HCEC 1CT (cell line): ENCODE measurements at regions not wholly inside any gene's neighbourhood (a gene's known extent, or its start where the extent isn't known, plus 50 kb on each side); places are given as distances from the start of the nearest gene placed in this dataset.
"Not testable (repeated sequence)": the region's sequence is repeated elsewhere in the genome, so short reads cannot be mapped to it uniquely, and the experiment has no call there.

Experiments
- DNase-seq: peaks from one replicate; pipeline ENCODE4 v3.0.0-alpha.2; 2017

DNA sequence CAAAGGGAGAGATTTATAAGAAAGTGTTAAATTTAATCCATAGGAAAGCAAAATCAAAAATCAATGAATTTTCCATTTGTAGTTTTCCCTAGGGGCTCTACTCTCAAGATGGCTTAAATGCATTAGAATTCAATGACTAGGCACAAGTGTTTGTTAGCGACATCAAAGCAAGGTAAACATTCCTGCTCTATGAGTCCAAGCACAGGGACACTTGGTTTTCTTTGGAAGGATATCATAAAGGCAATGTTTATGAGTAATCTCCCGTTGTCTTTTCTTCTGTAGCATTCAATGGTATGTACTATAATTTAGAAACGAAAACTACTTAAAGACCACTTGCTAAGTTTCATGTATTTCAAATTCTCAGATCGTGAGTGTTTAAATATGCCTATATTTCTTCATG, 54.8 kb upstream of the ZNF717 start:
- DNase-seq = peak; percentile 12

DNA sequence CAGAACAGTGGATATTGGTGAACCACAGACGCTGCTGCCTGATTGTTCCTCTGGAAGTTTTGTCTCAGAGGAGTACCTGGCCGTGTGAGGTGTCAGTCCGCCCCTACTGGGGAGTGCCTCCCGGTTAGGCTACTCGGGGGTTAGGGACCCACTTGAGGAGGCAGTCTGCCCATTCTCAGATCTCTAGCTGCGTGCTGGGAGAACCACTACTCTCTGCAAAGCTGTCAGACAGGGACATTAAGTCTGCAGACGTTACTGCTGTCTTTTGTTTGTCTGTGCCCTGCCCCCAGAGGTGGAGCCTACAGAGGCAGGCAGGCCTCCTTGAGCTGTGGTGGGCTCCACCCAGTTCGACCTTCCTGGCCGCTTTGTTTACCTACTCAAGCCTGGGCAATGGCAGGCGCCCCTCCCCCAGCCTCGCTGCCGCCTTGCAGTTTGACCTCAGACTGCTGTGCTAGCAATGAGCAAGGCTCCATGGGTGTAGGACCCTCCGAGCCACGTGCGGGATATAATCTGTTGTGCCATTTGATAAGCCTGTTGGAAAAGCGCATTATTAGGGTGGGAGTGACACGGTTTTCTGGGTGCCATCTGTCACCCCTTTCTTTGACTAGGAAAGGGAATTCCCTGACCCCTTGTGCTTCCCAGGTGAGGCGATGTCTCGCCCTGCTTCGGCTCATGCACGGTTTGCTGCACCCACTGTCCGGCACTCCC, 65.1 kb upstream of the ZNF717 start:
- DNase-seq = not testable (repeated sequence)

DNA sequence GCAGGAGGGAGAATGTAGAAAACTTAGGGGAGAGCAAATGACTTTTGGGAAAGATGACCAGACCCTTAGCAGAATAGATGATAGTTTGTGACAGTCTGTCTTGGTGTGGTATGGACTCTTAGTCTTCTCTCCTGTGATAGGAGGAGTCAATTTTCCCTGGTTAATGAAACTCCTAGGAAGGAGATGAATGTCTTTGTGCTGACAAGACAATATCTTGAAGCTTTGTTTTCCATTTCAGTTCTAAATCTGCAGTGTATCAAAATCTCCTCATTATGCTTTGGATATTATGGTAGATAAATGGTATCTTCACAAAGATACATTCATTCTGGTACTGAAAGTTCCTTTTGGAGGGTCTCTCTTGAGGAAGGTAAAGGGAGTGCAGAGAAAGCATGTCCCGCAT, 77.8 kb upstream of the ZNF717 start:
- DNase-seq = no peak

DNA sequence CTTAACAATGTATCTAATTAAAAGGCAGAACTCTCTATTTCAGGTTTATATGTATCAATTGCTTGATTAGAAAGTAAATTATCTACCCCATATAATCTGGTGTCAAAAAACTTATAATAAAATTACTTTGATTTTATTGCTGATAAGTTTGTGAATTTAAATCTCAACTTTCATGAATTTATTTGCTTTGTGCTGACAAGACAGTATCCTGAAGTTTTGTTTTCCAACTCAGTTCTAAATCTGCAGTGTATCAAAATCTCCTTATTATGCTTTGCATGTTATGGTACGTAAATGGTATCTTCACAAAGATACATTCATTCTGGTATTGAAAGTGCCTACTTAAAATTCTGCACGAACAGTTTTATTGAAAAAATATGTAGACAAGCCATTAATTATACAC, 78.5 kb upstream of the ZNF717 start:
- no peak for DNase-seq

DNA sequence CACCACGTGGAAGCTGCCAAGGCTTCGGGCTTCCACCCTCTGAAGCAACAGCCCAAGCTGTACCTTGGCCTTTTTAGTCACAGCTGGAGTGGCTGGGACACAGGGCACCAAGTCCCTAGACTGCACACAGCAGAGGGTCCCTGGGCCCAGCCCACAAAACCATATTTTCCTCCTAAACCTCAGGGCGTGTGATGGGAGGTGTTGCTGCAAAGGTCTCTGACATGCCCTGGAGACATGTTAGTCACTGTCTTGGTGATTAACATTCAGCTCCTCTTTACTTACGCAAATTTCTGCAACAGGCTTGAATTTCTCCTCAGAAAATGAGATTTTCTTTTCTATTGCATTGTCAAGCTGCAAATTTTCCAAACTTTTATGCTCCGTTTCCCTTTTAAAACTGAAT, 98.4 kb upstream of the ZNF717 start:
- DNase-seq = not testable (repeated sequence)

DNA sequence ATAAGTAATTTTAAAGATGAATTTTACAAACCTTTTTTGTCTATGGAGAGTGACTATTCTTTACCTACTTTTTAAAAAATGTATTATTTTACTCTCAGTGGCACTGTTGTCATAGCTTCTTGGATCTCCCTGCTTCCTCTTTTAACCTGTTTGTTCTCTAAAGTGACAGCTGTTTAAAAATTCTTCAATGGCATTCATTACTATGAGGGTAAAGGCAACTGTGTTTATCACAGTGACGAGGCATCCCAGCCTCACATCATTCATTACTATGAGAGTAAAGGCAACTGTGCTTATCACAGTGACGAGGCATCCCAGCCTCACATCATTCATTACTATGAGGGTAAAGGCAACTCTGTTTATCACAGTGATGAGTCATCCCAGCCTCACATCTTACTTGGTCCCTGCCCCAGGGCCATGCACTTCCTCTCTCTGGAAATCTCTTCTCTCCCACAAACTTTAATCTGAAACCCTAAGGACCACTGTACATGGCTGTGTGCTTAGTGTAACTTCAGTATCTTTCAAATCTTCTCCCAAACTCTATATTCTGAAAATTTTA, 101.7 kb upstream of the ZNF717 start:
- DNase-seq = peak; percentile 69

DNA sequence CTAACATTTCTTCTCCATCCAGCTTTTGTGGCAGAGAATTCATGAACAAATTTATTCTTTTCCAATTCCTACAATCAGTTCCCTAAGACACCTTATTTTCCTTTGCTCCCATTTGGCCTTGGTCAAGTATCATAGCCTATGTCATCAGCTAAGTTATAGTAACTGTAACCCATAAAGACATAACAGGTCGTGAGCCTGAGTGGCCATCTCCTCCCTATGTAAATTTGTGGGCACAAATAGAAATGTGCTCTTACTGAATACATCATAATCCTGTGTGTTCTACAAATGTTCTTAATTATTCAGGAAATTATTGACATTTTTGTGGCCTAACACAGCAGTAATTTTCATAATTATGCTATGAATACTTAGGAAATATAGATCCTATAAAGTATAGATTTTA, 108.9 kb upstream of the ZNF717 start:
- no peak for DNase-seq

DNA sequence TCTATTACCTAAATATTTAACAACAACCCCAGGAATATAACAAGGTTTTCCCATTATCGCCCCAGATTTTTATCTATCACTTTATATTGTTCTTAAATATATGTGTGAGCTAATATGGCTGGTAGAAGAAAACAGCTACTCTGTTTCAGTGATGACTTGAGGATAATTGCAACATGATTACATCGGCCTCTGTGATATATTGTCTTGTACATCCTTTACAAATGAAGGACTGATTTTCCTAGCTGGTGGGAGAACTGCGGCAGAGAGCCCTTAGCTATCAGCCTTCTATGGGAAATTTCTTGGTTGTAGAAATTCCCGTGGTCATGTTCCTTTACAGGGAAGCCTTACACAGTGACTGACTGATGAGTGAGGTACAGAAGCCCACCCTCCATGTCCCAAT, 110.9 kb upstream of the ZNF717 start:
- no peak for DNase-seq

DNA sequence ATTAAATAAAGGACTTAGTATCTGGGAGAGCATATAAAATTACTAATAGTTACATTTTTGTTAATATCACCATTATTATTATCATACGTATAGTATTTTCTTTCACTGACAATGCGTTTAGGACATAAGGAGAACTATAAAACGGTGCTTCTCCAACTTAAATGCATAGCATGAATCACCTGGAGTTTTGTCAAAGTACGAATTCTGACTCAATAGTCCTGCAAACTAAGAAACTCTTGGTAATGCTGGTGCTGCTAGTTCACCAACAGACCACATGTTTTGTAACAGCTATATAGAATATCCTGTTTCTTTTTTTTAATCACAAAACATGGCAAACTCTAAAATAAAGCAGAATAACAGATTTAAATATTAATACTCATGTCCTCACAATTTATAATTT, 116.1 kb upstream of the ZNF717 start:
- DNase-seq = peak; percentile 32

DNA sequence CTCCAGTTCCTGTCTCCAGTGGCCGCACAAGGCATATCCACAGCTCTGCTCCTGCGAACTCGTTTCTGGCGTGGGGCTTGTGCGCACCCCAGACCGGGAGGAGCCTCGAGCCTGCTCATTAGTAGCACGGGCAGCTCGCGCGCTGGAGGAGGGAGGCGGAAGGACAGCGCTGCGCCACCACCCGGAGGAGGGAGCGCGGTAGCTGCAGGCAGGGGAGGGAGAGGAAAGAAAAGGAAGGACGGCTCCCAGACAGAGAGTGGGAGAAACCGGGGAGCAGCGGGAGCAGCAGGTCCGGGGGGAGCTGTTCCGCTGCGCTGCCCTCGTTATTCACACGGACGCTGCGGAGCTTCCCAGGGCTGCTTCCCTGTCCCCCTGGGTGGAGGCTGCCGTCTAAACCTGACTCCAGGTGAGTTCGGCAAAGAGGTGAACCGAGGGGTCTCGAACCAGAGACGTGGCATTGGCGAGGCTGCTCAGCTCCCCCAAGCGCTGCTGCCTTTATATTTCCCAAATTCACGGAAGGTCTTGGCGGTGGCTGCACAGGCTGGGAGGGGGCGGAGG, 121.3 kb upstream of the ZNF717 start:
- DNase-seq = peak; percentile 84

DNA sequence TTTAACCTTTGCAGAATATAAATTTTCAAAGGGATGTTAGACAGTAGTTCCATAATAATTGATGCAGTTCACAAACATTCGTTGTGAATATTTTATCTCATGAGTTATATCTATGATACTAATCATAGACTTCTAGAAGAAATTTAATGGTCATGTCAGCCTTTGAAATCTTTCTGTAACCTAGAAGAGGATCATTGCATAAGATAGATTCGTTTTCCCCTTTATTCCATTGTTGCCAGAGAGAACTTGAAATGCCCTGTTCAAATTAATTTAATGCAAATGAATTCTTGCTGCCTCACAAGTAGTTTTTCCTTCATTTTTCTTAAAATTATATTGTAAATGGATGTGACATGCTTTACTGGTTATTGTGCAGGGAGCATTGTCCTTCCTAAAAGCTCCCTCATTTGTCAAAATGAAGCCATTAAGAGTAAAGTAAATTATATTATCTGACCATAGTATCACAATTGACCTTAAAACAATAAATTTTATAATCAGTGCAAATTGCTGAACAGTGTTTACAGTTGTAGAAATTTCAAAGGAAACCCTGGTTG, 128.5 kb upstream of the ZNF717 start:
- DNase-seq = no peak

DNA sequence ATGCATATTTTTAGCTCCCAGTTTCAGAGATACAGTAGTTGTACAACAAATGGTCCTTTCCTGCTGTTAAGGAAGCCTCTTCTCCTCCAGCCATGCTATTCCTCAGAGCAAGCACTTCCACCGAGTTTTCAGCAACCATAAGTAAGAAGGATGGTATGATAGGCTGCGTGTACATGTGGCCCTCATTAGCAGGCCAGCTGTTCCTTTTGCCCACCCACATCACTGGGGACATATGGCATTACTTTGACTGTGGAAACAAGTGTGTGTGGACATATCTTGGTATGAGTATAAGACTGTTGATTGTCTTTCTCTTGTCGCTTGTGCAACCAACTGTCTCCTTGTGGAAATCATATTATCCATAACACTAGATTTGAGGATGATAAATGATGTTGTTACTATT, 129.4 kb upstream of the ZNF717 start:
- not testable (repeated sequence) for DNase-seq

DNA sequence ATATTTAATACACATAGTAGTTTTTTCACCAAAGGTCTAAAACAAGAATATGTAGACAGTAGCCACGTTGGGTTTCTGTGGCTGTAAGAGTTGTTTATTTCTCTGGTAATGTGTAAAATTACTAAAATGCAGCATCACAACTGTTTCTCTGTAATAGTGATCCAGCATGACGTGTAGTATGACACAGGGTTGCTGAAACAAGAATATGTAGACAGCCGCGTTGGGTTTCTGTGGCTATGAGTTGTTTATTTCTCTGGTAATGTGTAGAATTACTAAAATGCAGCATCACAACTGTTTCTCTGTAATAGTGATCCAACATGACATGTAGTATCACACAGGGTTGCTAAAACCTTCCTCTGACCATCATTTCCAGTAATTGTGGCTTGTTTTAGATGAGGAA, 153.6 kb upstream of the ZNF717 start:
- peak; percentile 79 for DNase-seq

DNA sequence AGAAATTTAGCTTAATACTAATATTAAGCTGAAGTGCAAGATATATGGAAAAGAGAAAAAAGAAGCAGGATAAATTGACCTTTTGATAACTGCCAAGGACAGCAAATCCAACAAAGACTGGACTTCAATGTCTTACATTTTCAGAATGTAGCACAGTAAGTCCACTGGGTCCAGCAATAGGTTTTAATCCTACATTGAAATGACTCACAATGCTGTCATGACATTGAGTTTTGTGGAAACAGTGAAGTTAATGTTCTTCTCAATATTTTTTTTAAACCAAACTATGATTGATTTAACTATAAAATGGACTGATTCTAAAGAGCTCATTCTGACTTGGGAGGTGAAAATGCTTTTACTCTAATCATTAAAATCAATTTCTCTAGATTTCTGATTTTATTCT, 166.6 kb upstream of the ZNF717 start:
- DNase-seq = peak; percentile 51

DNA sequence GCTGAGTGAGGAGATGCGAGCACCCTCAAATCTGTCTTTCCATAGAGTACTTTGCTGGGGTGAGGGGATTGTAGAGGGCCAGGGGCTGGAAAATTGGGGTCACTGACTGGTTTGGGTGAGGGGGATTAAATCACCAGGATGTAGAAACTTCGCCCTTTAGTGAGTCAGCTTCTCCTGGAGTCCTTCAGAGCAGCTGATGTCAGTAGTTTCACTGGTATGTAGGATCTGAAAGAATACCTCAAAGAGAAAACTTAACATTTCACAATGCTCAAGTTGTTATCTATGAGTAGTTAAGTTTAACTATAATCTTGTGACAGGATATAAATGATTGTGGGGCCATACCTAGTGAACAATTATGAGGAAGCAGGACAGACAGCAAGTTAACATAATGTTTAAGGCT, 174.7 kb upstream of the ZNF717 start:
- peak; percentile 6 for DNase-seq

DNA sequence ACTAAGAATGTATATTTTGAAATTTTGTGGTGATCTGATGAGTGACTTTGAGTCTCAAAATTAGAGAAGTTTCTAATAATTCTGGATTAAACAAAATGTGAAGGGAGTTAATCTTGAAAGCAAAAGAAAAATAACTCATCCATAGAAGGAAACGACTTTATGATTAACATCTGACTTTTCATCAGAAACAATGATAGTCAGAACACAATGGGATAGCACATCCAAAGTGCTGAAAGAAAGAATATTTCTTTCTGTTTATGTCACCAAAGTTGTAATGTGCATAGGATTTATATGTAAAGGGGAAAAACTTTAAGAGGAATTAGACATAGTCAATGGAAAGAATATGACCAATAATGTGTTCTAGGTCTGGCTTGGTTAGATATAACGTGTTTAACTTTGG, 176.7 kb upstream of the ZNF717 start:
- not testable (repeated sequence) for DNase-seq

DNA sequence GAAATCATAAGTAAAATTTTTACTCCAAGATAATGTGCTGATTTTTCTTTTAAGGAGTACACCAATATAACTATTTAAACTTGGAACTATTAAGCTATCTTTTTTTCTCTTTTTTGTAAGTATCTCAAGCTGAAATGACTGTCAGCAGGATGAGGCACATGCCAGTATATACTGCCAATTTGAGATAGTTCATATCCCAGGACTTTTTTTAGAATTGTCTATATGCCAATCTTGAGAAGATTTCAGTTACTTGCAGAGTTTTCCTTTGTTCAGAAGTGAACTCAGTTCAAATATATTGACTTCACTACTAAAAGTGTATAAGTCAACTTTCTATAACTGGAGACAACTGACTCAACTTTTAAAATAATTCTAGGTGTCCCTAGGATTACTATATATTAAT, 181.7 kb upstream of the ZNF717 start:
- DNase-seq = no peak

DNA sequence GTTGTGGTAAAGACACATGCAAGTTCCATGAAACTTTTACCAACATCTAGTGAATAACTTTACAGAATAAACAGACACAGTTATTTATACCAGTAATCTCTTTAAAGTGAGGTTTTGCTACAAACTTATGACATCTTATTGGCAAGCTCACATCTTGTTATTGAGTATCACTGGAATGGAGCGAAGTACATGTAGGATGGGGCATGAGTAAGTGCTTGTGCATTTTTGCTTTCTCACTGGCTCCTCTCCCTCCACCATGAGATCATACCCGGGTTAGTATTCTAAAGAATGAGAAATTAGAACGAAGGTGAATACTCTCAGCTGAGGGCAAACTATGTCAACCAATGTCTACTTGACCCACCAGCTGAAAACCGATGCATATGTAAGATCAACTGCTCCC, 193.3 kb upstream of the ZNF717 start:
- DNase-seq = peak; percentile 85

DNA sequence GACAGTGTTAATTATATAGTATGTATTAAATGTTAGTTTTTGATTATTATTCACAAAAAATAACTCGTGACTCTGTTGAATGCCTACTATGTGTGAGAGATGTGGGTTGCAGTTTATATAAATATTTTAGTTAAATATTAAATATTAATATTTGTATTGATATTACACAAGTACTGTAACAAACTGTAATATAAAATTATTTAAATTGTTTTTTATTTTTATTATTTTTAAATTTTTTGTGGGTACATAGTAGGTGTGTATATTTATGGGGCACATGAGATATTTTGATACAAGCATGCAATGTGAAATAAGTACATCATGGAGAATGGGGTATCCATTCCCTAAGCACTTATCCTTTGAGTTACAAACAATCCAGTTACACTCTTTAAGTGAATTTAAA, 196.1 kb upstream of the ZNF717 start:
- DNase-seq = no peak

DNA sequence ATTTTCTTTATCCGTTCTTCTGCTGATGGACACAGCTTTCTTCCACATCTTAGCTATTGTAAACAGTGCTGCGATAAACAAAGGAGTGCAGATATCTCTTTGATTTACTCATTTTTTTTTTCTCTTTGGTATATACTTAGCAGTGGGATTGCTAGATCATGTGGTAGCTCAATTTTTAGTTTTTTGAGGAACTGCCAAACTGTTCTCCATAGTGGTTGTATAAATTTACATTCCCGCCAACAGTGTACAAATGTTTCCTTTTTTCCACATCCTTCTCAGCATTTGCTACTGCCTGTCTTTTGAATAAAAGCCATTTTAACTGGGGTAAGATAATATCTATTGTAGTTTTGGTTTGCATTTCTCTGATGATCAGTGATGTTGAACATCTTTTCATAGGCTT, 196.8 kb upstream of the ZNF717 start:
- no peak for DNase-seq

DNA sequence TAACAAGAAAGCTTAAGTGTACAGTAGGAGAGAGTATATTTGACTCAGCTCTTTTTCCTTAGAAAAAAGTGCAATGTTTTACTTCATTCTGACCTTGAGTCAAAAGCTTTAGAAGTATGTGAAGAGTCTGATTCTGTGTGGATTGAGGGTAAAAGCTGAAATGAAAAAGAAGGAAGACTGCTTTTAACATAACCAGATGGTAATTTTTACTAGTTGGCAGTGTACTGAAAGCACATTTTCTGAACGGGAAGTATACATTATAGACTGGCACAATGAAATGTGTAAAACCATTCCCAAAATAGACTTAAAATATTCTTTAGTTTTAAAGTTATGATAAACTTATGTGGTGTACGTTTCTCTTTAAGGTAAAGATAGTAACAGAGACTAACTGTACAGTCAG, 197.8 kb upstream of the ZNF717 start:
- DNase-seq = no peak

DNA sequence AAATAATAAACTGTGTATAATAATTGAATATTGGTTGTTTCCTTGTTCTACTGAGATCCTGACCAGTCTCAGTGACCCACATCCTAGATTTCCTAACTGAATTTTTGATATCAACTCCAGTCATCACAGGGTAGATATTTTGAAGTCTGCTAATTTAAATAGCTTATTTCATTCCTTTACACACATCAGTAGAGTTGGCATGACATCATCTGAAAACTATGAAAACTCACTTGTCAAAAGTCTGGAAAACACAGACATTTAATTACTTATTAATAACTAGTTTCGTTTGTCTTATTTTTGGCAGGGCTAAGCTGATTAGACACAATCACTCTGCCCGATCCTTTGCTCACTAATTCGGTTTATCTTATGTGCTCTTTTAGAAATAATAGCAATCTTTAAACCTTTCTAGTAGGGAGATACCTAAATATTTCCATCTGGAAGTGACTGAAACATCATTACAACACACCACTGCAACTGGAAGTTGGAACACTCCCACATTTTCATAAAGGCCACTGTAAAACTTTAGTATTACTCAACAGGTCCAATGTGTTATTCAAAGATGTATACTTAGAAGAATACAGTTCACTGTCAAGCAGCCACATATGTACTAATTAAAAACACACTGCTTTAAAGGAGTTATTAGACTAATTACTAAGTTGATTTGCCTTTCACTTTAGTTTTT, 198.4 kb upstream of the ZNF717 start:
- peak; percentile 75 for DNase-seq

DNA sequence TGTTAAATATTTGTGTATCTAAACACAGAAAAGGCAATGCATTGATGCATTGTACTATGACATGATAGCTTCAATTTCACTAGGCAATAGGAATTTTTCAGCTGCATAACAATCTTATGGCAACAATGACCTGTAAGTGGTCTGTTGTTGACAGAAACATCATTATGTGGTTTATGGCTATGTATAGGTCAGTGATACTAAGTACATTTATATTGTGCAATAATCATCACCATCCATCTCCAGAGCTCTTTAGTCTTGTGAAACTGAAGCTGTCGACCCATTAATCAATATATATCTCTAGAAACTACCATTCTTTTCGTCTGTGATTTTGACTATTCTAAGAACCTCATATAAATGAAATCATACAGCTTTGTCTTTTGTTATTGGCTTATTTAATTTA, 200.1 kb upstream of the ZNF717 start:
- peak; percentile 43 for DNase-seq

DNA sequence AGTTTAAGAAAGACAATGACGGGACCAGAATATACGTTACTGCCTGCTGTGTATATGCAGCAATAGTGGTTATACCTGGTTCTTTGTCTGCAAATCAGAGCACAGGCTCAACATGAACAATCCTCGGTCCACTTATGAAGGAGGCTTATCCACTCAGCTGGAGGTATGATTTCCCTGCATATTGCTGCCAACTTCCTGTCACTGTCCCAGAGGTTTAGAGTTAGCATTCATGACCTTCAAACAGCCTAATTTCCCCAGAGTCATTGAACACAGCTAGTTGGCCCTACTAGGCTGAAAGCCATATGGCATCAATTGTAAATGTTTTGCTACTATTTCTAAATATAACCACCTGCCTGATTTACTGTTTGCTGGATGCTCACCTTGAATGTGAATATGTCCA, 224.9 kb upstream of the ZNF717 start:
- no peak for DNase-seq
